ENCODE measurements at regions not wholly inside any gene's neighbourhood (a gene's known extent, or its start where the extent isn't known, plus 50 kb on each side); places are given as distances from the start of the nearest gene placed in this dataset.

- no peak for DNase-seq
- TF ChIP-seq CTCF (IDR thresholded peaks at IDR 0.05) (no peak), POLR2A (IDR thresholded peaks at IDR 0.05) (no peak)
- Histone ChIP-seq H3K4me1 (peaks cover 3 to 12% of the 10 kb centered on the region in 2 donors), H3K27me3 (no peaks in the 10 kb centered on the region), H3K9me3 (no peaks in the 10 kb centered on the region), H3K36me3 (no peaks in the 10 kb centered on the region), H3K27ac (peak overlapping the region in 2 of 3 donors; percentile 11 to 50), H3K4me3 (replicated peaks in 1 of 3) (no peak overlapping the region)
- 50 to 54% methylated on average over 7 of the region's 7 CpGs for WGBS, 2 donors
- intact Hi-C loops (cut with DNase I): no loop called here
Measured at GRCh38 chr3:197422506-197422905, 124.1 kb upstream of the DLG1 start.

DNA sequence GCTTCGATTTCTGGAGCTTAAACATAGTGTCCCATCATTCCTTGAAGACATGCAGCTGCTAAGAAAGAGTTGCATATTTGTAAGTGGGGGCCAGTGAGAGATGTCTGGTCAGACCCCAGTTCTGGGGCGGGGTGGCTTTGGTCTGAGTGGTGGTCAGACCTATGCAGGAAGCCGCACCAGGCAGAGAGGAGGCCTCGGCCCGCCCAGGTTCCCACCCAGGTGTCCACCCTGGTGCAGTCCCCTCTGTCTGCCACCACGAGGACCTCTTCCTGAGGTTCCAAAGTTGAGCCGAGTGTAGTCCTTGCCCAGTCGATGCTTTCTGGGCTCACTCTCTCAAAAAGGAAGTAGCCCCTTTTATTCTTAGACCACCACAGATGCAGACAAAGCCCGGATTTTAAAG lies 122.6 kb upstream of the DLG1 start:
- no peaks in the 10 kb centered on the region for H3K27me3 ChIP-seq
- H3K4me3 ChIP-seq (replicated peaks in 1 of 3): no peak overlapping the region
- no peak for TF ChIP-seq POLR2A (IDR thresholded peaks at IDR 0.05)
- TF ChIP-seq CTCF (IDR thresholded peaks at IDR 0.05): no peak
- H3K4me1 ChIP-seq: peaks cover under 1 to 12% of the 10 kb centered on the region in 2 donors
- no peaks in the 10 kb centered on the region for H3K9me3 ChIP-seq
- H3K27ac ChIP-seq: no peak overlapping the region
- intact Hi-C loops (cut with DNase I): no loop called here
- no peaks in the 10 kb centered on the region for H3K36me3 ChIP-seq
- 85 to 91% methylated on average over 9 of the region's 9 CpGs for WGBS, 2 donors
- DNase-seq: no peak

DNA sequence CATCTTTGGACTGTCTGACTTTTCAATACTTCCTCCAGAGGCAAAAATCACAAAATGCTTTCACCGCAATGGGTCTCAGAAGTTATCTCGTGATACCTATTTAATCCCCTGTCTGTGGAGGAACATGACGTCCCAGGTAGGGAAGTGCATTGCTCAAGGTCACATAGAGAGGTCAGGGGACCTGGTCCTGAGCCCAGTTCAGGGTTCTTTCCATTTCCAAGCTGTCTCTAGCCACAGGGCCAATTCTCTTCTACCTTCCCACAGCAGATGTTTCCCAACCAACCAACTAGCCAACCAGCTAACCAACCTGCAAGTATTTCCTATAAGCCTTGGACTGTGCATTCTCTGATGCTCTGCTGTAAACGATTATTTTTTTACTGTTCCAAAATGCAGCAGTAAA lies 122.2 kb upstream of the DLG1 start:
- Histone ChIP-seq H3K27me3 (no peaks in the 10 kb centered on the region), H3K4me1 (peaks cover 0 to 12% of the 10 kb centered on the region in 2 donors), H3K27ac (no peak overlapping the region), H3K9me3 (no peaks in the 10 kb centered on the region), H3K36me3 (no peaks in the 10 kb centered on the region), H3K4me3 (replicated peaks in 1 of 3) (no peak overlapping the region)
- DNase-seq: no peak
- WGBS, 2 donors: 85 to 90% methylated on average over 4 of the region's 4 CpGs
- intact Hi-C loops (cut with DNase I): no loop called here
- TF ChIP-seq POLR2A (IDR thresholded peaks at IDR 0.05) (no peak), CTCF (IDR thresholded peaks at IDR 0.05) (no peak)

- intact Hi-C loops (cut with DNase I): no loop called here
Measured at GRCh38 chr3:197420115-197420514, 121.7 kb upstream of the DLG1 start.

GRCh38 chr3:197419696-197420095 lies 121.3 kb upstream of the DLG1 start:
- 88 to 89% methylated on average over 2 of the region's 2 CpGs for WGBS, 2 donors
- H3K4me1 ChIP-seq: peaks cover 0 to 12% of the 10 kb centered on the region in 2 donors
- no peak overlapping the region for H3K4me3 ChIP-seq (replicated peaks in 1 of 3)
- TF ChIP-seq POLR2A (IDR thresholded peaks at IDR 0.05) (no peak), CTCF (IDR thresholded peaks at IDR 0.05) (no peak)
- DNase-seq: no peak
- H3K27me3 ChIP-seq: no peaks in the 10 kb centered on the region
- intact Hi-C loops (cut with DNase I): no loop called here
- H3K9me3 ChIP-seq: no peaks in the 10 kb centered on the region
- no peaks in the 10 kb centered on the region for H3K36me3 ChIP-seq
- H3K27ac ChIP-seq: peak overlapping the region in 1 of 3 donors; percentile 46

More at GRCh38 chr3:197420115-197420514, 121.7 kb upstream of the DLG1 start:
- Histone ChIP-seq H3K27ac (peak overlapping the region in 1 of 3 donors; percentile 46), H3K9me3 (no peaks in the 10 kb centered on the region), H3K4me3 (replicated peaks in 1 of 3) (no peak overlapping the region), H3K27me3 (no peaks in the 10 kb centered on the region), H3K4me1 (peaks cover 0 to 12% of the 10 kb centered on the region in 2 donors), H3K36me3 (no peaks in the 10 kb centered on the region)
- DNase-seq: no peak
- 73 to 76% methylated on average over 2 of the region's 2 CpGs for WGBS, 2 donors
- TF ChIP-seq CTCF (IDR thresholded peaks at IDR 0.05): no peak
